Retinal pigment epithelial cell (primary cell): ENCODE measurements at regions not wholly inside any gene's neighbourhood (a gene's known extent, or its start where the extent isn't known, plus 50 kb on each side); places are given as distances from the start of the nearest gene placed in this dataset.

Source experiments
- DNase-seq: peaks from one replicate; pipeline ENCODE4 v3.0.0-alpha.2; 2010; ENCODE audit warnings: low read depth
- H3K4me3 ChIP-seq: 2 replicates; pipeline ENCODE4 v1.5.1; 2011; ENCODE audit warnings: mild to moderate bottlenecking, low read length, control low read depth, moderate library complexity
- CTCF ChIP-seq: conservative IDR thresholded peaks from 2 replicates; pipeline ENCODE4 v1.5.1; 2011; ENCODE audit warnings: low read depth, low read length, control low read depth, inconsistent platforms

DNA sequence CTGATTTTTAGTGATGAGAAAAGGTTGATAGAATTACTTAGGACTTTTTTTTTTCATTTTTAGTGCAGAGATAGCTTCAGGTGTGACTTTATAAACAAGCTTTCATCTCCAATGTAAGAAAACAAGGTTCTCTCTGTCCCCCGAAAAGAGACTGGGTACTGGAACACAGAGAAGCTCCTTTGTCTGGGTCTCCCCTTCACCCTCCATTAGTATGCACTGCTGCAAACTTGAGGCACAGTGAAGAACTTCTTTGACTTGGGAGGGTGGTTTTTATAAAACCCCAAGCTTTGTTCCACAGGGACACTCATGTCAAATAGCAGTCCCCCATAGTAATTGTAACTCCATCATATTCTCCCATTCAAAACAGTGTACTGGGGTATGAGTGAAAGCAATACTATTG lies 93.5 kb upstream of the SOX2 start:
- TF ChIP-seq CTCF = no peak
- no peak for DNase-seq
- H3K4me3 ChIP-seq = no peak overlapping the region

DNA sequence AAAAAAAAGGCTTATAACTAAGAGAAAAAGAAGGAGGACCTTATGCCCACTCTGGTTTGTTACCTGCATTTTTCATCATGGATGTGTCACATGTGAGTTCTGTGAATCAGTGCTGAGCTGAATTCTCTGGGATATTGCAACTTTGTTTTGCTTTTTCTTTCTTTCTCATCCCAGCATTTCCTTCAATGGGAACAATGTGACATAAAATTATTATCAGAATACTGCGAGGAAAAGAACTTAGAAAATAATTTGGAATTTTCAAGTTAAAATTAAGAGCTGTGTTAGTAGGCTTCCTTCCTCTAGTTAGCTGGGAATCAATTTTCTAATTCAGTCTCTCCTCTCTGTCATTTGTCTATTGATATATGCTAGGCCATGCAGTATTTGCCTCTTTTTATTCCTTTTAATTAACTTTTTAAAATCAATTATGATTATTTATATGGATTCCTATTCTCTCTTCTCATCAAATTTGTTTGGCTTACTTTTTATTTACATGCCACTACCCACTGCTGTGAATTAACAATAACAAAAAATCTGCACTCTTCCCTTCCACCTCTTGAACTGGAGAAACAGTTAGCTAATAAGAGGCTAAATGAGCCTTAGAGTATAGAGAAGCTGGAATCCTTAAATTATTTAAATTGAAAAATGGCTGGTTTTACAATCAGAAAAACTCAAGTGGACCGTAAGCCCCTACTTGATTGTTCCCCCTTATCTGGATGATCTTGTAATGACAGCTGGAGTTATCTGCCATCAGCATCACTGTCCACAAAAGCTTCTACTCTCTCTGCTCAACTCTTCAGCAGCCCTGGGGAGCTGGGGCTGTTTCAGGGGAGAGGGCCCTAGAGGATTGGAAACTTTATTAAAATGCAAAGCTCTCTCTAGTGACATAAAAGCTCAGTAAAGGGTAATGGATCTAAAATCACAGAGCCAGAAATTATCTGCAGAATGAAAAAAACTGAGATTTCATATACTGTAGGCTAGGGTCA lies 95.3 kb upstream of the SOX2 start:
- TF ChIP-seq CTCF = no peak
- H3K4me3 ChIP-seq = no peak overlapping the region
- no peak for DNase-seq

DNA sequence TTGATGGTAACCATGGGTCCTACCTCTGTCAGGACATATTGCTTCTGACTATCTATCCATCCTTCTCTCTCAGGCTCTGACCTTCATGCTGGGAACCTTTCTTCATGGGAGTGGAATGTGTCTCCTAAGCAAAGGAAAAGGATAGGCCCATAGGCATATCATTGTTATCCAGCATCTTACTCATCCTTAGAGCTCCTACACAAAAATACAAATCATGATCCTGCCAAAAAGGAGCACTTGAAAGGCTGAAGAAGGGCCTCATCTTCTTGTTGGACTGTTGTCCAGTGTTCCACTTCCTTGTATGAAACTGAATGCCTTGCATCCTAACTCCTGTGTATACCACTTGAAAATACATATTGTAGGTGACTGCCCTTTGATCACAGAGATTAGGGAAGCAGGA lies 96.1 kb upstream of the SOX2 start:
- no peak for DNase-seq
- no peak overlapping the region for H3K4me3 ChIP-seq
- TF ChIP-seq CTCF = no peak

- TF ChIP-seq CTCF = no peak
- no peak overlapping the region for H3K4me3 ChIP-seq
- DNase-seq = no peak
Observed at GRCh38 chr3:181614878-181615277, 96.8 kb upstream of the SOX2 start.

GRCh38 chr3:181613813-181614212 lies 97.9 kb upstream of the SOX2 start:
- TF ChIP-seq CTCF = no peak
- H3K4me3 ChIP-seq = no peak overlapping the region
- DNase-seq = no peak

GRCh38 chr3:181613191-181613590 lies 98.5 kb upstream of the SOX2 start:
- no peak for TF ChIP-seq CTCF
- H3K4me3 ChIP-seq = no peak overlapping the region
- DNase-seq = no peak

GRCh38 chr3:181610973-181611265 lies 100.8 kb upstream of the SOX2 start:
- no peak for DNase-seq
- H3K4me3 ChIP-seq = no peak overlapping the region
- no peak for TF ChIP-seq CTCF
